ENCODE measurements at regions not wholly inside any gene's neighbourhood (a gene's known extent, or its start where the extent isn't known, plus 50 kb on each side); places are given as distances from the start of the nearest gene placed in this dataset.

DNA sequence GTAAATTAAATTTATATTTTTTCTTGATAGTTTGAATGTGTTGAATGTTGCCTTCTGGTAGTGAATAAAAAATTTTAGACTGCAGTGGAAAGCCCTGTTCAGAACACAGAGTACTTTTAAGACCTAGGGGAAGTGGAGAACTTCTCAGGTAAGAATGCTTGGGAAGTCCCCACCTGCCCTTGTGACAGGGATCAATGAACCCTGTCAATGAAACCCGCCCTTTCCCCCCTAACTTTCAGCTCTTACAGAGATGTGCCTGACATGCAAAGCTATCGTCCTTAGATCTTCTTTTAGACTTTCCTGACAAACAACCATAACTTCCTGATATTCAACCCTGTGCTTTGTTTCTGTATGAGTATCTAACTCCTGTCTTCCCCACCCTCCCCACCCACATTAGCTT lies 562.7 kb downstream of the TLE4 start:
- Histone ChIP-seq H3K4me1 (ENCODE audit: control insufficient read depth, insufficient read depth, low read length) (no peaks in the 10 kb centered on the region), H3K36me3 (ENCODE audit: control insufficient read depth, insufficient read depth, low read length) (no peaks in the 10 kb centered on the region), H3K4me3 (ENCODE audit: low read depth in 2 of 2, low read length in 2 of 2) (no peak overlapping the region), H3K27me3 (ENCODE audit: control insufficient read depth, insufficient read depth, low read length) (no peaks in the 10 kb centered on the region), H3K27ac (ENCODE audit: low read length) (no peak overlapping the region), H3K9me3 (ENCODE audit: control insufficient read depth, insufficient read depth, low read depth, low read length) (no peaks in the 10 kb centered on the region)
- no TSS peak for BruUV-seq (replicated peaks)
- DNase-seq (ENCODE audit: low read depth, low spot score) (no peak), ATAC-seq (no peak)
- intact Hi-C loops (cut with micrococcal nuclease; ENCODE audit: unreplicated experiment): no loop called here
- TF ChIP-seq TCF7L2 (IDR thresholded peaks at IDR 0.05; ENCODE audit: low read depth, low read length) (no peak), SIN3A (IDR thresholded peaks at IDR 0.05; ENCODE audit: borderline replicate concordance, insufficient read depth, low read depth, low read length) (no peak), POLR2AphosphoS5 (IDR thresholded peaks at IDR 0.05; ENCODE audit: low read depth, low read length) (no peak)
- TF ChIP-seq, protein P1, sequence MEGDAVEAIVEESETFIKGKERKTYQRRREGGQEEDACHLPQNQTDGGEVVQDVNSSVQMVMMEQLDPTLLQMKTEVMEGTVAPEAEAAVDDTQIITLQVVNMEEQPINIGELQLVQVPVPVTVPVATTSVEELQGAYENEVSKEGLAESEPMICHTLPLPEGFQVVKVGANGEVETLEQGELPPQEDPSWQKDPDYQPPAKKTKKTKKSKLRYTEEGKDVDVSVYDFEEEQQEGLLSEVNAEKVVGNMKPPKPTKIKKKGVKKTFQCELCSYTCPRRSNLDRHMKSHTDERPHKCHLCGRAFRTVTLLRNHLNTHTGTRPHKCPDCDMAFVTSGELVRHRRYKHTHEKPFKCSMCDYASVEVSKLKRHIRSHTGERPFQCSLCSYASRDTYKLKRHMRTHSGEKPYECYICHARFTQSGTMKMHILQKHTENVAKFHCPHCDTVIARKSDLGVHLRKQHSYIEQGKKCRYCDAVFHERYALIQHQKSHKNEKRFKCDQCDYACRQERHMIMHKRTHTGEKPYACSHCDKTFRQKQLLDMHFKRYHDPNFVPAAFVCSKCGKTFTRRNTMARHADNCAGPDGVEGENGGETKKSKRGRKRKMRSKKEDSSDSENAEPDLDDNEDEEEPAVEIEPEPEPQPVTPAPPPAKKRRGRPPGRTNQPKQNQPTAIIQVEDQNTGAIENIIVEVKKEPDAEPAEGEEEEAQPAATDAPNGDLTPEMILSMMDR (IDR thresholded peaks at IDR 0.05): no peak
- TF ChIP-seq, protein P2, sequence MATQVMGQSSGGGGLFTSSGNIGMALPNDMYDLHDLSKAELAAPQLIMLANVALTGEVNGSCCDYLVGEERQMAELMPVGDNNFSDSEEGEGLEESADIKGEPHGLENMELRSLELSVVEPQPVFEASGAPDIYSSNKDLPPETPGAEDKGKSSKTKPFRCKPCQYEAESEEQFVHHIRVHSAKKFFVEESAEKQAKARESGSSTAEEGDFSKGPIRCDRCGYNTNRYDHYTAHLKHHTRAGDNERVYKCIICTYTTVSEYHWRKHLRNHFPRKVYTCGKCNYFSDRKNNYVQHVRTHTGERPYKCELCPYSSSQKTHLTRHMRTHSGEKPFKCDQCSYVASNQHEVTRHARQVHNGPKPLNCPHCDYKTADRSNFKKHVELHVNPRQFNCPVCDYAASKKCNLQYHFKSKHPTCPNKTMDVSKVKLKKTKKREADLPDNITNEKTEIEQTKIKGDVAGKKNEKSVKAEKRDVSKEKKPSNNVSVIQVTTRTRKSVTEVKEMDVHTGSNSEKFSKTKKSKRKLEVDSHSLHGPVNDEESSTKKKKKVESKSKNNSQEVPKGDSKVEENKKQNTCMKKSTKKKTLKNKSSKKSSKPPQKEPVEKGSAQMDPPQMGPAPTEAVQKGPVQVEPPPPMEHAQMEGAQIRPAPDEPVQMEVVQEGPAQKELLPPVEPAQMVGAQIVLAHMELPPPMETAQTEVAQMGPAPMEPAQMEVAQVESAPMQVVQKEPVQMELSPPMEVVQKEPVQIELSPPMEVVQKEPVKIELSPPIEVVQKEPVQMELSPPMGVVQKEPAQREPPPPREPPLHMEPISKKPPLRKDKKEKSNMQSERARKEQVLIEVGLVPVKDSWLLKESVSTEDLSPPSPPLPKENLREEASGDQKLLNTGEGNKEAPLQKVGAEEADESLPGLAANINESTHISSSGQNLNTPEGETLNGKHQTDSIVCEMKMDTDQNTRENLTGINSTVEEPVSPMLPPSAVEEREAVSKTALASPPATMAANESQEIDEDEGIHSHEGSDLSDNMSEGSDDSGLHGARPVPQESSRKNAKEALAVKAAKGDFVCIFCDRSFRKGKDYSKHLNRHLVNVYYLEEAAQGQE (IDR thresholded peaks at IDR 0.05; ENCODE audit: insufficient read depth in 1 of 2, low read depth in 2 of 2, low read length in 1 of 2): no peak
- POLR2A ChIA-PET: no interaction called here
- in situ Hi-C loops (cut with HindIII; ENCODE audit: low pct_unique_long_range_greater_than_20kb, low sequenced_read_pairs): no loop called here
- CTCF ChIA-PET: no interaction called here

GRCh38 chr9:80131627-80132026 lies 559.9 kb downstream of the TLE4 start:
- no TSS peak for BruUV-seq (replicated peaks)
- TF ChIP-seq TCF7L2 (IDR thresholded peaks at IDR 0.05; ENCODE audit: low read depth, low read length): no peak
- TF ChIP-seq, protein P2 (IDR thresholded peaks at IDR 0.05; ENCODE audit: insufficient read depth in 1 of 2, low read depth in 2 of 2, low read length in 1 of 2): no peak
- no peak for TF ChIP-seq SIN3A (IDR thresholded peaks at IDR 0.05; ENCODE audit: borderline replicate concordance, insufficient read depth, low read depth, low read length)
- no peak for TF ChIP-seq POLR2AphosphoS5 (IDR thresholded peaks at IDR 0.05; ENCODE audit: low read depth, low read length)
- TF ChIP-seq, protein P1 (IDR thresholded peaks at IDR 0.05): no peak
- H3K4me1 ChIP-seq (ENCODE audit: control insufficient read depth, insufficient read depth, low read length): no peaks in the 10 kb centered on the region
- ATAC-seq: no peak
- intact Hi-C loops (cut with micrococcal nuclease; ENCODE audit: unreplicated experiment): no loop called here
- no peak for DNase-seq (ENCODE audit: low read depth, low spot score)
- no peak overlapping the region for H3K4me3 ChIP-seq (ENCODE audit: low read depth in 2 of 2, low read length in 2 of 2)
- no peaks in the 10 kb centered on the region for H3K9me3 ChIP-seq (ENCODE audit: control insufficient read depth, insufficient read depth, low read depth, low read length)
- CTCF ChIA-PET: no interaction called here
- H3K27ac ChIP-seq (ENCODE audit: low read length): no peak overlapping the region
- H3K27me3 ChIP-seq (ENCODE audit: control insufficient read depth, insufficient read depth, low read length): no peaks in the 10 kb centered on the region
- in situ Hi-C loops (cut with HindIII; ENCODE audit: low pct_unique_long_range_greater_than_20kb, low sequenced_read_pairs): no loop called here
- POLR2A ChIA-PET: no interaction called here
- H3K36me3 ChIP-seq (ENCODE audit: control insufficient read depth, insufficient read depth, low read length): no peaks in the 10 kb centered on the region

Data from Panc1 (cell line).